Stimulated activated CD4-positive, alpha-beta T cell treated with anti-CD3 and anti-CD28 coated beads, Interleukin-4, amount 100 ng/mL, for 48 hours (primary cell): ENCODE measurements at regions not wholly inside any gene's neighbourhood (a gene's known extent, or its start where the extent isn't known, plus 50 kb on each side); places are given as distances from the start of the nearest gene placed in this dataset.

Experiments
- DNase-seq, 2 donors: peaks; one replicate each; pipeline ENCODE4 v3.0.0-alpha.2; 2020; ENCODE audit warnings: low read depth in 2 of 2

DNA sequence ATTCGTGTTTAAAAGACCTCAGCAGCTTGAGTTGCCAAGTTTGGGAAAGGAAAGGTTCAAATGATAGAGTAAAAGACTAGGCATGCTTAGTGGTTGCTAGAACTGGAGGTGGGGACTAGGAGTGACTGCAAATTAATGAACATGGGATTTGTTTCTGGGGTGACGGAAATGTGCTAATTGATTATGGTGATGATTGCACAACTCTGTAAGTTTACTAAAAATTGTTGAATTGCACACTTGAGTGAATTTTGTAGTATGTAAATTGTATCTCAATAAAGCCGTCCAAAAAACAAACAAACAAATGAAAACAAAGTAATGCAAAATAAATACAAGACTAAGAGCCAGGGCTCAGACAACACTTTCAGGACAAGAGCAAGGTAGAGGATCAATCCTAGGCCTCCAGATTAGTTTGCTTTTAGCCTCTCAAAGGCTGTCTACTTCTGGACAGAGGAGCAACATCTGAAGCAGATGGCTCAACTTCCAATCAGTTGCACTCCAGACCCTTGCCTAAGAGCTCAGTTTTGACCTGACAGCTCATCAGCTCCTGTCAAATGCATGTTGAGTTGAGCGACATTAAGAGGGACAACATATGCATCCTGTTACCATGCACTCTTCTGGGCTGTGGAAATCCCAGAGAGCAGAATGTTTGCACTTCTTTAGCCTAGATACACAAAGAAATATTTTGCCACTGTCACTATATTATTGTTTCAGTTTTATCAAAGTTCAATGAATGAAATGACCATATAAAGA, 111.2 kb upstream of the ASIC2 start:
- DNase-seq, result no peak

DNA sequence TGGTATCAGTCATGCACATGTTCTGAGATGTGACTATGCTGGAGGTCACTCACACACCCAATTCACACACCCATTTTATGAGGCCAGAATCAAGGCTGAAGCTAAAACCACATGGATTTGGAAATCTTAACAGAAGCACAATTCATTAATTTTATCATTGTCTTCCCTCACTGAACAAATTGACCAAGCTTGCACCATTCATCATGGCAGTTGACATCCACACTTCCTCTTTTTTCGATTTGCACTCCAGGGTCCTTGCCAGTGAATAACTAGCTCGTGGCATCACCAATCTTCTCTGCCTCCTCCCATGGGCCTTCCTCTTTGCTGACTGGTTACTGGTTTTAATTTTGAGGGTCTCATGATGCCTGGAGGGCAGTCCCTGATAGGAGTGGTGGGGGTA, 123.0 kb upstream of the ASIC2 start:
- no peak for DNase-seq

DNA sequence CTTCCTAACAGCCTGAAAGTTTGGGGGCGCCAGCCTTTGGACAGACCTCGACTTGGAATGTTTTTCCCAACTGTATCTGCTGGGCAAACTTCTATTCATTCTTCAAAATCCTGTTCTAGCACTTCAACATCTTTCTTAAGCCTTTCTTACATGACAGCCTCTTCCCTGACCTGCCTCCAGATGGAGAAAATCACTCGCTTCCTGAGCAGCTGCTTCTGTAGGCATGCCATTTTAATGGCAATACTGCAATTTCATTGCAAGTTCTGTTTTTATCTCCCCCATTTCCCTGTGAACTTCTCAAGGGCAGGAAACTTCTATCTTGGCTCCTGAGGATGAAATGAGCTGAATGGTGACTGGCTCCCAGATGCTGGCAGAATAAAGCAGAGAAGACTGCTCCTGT, 128.8 kb upstream of the ASIC2 start:
- no peak for DNase-seq

DNA sequence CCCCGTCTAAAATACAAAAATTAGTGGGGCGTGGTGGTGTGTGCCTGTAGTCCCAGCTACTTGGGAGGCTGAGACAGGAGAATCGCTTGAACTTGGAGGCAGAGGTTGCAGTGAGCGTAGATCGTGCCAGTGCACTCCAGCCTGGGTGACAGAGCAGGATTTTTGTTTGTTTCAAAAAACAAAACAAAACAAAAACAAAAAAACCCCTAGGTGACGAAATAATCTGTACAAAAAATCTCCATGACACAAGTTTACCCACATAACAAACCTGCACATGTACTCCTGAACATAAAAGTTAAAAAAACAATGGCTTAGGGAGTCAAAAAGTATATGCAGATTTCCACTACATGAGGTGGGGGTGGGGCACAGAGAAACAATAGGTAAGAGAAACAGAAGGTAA, 140.5 kb upstream of the ASIC2 start:
- DNase-seq, result no peak

DNA sequence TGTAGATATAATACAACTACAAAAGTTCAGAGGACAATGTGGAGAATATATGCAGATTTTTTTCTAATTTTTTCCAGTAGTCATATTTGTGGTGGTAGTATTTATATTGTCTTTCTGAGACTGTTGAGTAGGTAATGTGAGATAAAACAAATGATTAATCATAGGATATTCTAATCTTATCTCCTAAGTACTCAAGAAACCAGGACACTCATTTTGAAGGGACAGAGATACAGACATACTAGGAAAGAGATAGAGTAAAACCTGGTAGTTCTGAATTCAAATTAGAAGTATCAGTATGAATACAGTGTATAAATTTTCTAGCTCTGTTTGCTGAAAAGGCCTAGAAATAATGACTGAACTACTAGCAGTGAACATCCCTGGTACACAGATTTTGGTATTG, 141.7 kb upstream of the ASIC2 start:
- DNase-seq, result no peak

DNA sequence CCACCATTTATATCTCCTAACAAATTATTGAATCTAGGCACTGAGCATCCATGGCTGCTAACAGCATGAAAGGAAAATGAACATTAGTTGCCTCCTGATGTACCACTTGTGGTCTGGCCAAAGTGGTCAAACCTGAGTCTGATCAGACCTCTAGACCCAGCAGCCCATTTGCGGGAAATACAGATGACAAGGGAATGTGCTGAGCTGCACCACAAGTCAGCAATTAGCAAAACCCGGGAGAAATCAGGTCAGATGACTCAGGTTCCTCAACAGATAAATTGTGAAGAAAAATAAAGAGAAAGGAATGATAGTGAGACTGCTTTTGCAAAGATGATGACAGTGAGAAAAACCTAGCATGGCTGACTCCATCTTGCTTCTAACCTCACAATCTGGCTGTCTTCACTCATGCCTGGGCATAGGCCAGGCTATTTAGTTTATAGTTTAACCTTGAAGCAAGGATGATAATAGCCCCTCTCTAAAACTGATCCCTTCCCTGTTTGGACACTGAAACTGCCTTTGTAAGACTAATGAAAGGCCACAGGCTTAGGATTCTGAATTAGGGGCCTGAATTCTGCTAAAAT, 142.7 kb upstream of the ASIC2 start:
- DNase-seq, result no peak

DNA sequence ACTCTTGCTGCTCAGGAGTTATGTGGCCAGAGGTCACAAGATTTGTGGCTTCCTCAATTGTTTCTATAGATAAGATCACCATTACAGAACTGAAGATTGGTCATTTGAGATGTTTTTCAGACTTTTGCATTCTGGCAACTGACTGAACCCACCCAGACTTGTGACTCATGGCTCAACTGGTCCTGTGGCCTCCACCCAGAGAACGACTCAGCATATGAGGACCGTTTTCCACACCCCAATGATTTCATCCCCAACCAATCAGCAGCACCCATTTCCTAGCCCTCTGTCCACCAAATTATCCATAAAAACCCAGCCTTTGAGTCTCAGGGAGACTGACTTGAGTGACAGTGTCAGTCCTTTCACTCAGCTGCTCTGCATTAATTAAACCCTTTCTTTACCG, 143.2 kb upstream of the ASIC2 start:
- DNase-seq, result no peak

DNA sequence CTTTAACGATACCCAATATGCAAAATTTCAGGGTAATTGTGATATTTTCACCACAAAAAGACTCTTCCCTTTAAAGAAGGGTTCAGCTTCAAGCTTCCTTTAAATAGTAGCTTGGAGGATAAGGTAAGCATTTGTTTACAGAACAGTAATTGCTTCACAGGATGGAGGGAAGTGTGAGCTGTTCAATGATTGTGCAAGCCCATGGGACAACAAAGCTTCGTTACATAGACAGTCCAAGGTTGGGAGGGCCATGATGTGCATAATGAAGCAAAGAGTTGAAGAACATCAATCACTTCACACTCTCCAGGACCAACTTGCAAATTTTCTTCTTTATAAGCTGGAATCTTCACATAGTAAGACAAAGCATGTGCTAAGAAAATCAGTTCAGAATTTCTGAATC, 145.0 kb upstream of the ASIC2 start:
- no peak for DNase-seq

DNA sequence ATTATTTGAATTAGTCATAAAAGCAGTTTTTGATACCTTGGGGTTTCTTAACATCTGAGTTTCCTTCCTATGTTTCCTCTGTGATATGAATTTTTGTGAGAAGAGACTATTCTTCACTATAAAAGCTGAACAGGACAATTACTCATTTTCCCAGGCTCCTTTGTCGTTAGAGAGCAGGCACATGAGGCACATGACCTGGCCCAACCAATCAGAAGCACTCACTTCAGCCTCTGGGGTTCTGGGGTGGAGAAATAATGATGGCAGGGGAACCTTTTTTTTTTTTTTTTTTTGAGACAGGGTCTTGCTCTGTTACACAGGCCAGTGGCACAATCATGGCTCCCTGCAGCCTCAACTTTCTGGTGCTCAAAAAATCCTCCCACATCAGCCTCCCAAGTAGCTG, 145.5 kb upstream of the ASIC2 start:
- no peak for DNase-seq

DNA sequence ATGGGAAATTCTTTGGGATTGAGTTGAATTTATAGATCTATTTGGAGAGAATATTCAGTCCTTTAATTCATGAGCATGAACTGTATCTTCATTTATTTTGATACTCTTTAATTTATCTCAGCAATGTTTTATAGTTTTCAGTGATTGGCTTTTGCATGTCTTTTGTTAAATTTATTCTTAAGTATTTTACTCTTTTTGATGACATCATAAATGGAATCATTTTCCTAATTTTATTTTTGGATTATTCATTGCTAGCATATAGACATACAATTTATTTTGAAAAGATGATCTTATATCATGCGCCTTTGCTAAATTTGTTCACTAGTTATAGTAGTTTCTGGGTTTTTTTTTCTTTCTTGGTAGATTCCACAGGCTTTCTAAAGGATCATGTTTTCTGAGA, 149.2 kb upstream of the ASIC2 start:
- DNase-seq, result no peak

DNA sequence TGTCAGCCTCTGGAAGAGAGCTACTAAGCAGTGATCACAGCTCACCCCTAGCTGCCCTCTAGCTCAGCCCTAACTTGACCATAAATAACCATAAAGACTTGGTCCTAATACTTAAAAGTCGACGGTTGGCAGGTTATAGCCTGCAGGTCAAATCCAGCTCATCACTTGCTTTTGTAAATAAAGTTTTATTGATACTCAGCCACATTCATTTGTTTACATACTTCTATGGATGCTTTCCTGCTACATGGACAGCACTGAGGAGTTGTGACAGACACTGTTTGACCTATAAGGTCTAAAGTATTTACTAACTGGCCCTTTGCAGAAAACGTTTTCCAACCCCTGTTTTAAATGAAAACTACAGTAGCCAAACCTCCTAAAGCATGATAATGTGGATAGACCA, 151.6 kb upstream of the ASIC2 start:
- DNase-seq, result no peak

DNA sequence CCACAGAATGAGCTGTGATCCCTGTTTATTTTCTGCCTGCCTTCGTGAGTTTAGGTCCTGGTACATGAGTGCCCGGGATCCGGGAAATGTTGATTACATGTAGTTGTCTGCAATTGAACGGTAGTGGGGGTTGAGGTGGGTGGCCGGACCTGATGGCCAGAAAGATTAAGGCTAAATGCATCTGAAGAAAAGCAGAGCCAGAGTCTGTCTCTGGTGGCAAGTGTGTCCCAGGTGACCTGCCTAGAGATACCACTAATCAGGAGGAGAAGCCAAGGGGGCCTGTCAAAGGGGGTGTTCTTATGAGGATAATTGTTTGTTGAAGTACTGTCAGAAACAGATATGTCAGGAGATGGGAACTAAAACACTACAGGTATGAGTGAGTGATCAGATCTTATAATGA, 154.0 kb upstream of the ASIC2 start:
- no peak for DNase-seq

DNA sequence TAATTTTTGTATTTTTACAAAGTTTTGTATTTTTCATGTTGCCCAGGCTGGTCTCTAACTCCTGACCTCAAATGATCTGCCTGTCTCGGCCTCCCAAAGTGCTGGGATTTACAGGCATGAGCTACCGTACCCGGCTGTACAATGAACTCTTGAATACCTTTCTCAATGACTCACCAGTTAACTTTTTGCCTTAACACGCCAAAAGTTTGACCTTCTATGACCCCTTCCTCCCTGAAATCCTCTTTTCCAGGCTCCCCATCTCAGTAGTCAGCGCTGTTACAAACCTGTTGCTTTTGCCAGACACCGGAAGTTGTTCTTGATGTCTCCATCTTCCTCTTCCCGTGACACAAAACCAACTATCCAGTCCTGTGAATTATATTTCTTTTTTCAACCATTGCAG, 158.1 kb upstream of the ASIC2 start:
- no peak for DNase-seq

DNA sequence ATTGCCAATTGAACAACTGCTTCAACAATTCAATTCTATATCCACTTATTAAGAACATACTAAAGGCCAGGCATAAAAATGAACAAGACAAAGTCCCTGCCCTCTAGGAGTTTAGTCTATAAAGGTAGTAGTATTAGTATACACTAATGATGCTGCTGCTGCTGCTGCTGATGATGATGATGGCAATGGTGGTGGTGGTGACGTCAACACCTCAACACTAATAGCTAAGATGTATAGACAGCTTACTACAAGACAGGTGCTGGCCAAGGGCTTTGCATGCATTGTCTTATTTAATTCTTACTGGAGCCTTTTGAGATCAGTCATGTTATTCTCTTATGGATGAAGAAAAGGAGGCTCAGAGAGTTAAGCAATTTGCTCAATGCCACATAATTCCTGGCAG, 164.4 kb upstream of the ASIC2 start:
- no peak for DNase-seq

DNA sequence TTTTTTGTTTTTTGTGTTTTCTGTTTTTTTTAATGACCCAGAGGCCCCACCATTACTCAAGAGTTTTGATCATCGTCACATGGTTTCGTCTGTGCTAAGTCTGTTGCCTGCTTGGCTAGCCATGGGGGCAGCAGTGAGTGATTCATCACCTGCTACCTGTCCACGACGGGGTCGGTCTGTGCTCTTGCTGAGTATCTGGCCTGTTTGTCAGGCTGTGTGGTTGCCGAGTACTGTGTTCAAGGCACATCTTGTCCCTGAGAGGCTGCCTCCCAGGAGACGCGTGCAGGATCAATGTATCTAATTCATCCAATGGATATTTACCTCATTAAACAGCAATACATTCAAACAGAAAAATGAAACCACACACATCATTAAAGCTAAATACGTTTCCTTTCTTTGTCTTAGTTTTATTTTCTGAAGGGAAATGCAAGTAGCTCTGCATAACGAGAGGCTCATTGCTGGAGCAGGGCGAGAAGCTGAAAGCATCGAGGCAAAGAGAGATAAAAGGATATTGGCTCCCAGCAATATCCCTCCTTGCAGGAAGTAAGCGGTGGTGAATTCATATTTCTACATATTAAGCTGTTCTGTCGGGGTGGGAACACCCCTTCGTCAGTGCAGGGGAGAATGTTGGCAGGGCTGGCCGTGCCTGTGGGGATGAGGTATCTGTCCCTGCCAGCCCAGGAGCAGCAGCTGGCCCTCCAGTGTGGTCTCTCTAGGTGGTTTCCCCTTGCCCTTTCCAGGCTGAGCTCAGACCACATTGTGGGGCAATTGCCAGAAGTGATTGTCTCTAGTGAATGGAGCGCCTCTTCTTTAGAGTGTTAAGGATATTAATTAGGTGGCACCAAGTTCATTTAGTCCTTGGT, 166.2 kb upstream of the ASIC2 start:
- DNase-seq, result no peak

DNA sequence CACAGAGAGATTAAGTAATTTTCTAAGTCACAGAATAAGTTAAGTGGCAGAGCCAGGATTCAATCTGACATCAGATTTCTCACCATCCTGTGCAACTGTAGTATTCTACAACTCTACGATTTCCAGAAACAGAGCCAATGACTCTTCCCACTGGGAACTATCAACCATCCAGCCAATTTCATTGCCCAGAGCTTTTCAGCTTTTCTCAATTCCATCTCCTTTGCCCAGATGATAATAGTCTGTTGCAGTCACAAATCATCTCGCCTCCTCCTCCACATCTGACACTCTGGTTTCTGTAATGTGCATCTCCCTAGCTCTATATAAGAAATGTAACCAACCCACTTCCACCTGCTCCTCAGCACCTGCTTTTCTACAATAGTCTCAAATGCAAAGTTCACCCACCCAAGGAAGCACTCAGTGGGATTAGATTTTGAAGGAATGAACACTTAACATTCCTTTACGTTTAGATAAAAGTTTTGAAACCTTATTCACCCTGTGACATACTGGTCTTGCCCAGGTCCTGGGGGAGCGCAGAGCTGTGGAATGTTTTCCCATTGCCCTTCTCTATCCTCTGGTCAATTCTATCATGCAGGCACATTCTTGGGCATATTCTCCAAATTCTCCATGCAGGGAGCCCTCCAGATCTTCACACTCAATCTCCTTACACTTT, 167.8 kb upstream of the ASIC2 start:
- DNase-seq, result no peak

DNA sequence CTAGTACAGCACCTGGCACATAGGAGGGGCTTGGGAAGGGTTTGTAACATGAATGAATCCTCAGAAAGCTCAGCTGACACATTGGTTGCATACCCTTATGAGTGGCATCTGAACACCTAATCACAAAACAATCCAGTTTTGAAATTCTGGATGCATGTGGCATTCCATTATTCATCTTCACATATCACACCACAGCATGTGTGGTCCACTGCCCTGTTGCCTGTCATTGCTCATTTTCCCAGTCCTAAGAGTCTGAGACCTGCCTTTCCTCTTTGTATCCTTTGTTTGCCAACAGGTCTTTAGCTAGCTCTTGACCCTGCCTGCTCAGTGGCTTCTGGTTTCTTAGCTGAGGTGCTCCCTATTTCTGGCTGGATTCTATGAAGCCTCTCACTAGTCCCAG, 170.8 kb upstream of the ASIC2 start:
- DNase-seq, result no peak

DNA sequence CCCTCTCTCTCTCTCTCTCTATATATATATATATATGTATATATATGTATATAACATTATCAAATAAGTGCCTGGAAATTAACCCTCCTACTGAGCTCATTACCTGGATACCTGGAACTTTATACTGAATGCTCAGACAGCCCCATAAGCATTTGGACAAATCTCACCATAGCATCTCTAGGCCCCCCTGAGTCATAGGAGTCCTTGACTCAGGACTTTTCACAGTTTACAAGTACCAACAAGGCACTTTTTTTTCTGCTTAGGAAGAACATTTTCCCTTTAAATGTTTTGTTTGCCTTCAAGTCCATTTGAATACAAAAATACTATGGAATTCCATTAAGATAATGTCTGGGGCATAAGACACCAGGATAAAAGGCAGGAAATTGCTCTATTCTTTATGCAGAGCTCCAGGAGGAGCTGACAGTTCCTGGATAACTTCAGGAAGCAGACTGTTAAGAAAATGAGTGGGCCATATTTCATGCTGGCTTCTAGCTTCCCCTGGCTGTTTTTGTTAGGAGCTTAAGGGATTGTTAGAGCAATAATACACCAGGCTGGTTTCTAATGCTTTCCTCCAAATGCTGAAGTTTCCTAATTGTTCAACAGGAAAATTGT, 171.7 kb upstream of the ASIC2 start:
- no peak for DNase-seq

DNA sequence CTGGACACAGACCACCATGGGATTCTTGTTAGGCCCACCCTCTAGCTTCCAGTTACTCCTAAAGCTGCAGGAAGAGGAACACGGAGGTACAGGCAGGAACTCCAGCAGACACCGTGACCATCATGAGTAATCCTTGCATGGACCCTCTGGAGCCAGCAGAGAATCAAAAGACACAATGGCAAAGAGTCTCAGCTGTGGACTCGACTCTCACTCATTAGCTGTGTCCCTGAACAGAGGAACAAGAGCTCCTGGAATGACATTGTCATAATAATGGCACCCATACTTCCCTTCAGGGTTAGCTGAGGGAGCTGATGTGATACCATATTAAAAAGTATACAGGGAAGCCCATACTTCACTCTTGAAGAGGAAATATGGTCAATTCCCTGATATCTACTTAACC, 176.3 kb upstream of the ASIC2 start:
- DNase-seq, result no peak

DNA sequence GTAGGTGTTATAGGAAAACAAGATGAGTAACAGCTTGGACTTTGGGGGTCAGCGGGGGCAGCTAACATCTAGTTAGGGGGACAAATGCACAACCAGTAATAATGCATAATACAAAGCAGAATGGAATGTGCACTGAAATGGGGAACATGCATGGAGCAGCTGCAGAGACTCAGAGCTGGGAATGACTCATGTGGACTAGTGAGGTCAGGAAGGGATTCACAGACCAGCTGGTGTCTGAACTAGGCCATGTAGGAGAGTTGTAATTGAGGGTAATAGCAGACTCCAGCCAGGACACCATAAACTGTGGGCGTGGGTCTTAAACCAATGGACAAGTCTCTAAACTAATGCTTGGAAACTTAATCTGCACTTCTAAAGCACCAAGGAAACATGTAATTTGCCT, 176.8 kb upstream of the ASIC2 start:
- no peak for DNase-seq

DNA sequence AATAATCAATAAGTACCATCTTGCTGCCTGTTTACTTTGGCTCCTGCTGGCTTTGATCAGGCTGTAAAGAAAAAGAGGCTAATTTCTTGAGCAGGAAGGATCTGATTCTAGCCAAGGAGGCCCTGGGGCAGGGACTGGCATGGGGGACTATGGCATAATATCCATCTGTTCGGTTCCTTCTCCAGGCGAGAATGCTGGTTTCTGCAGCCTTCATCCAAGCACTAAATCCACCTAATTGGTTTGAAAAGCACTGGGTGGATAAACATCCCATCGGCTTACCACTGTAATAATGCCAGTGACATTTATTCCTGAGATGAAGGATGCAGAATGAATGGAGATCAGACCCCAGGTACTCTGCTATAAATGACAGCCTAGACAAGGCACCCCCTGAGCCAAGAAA, 180.0 kb upstream of the ASIC2 start:
- no peak for DNase-seq

DNA sequence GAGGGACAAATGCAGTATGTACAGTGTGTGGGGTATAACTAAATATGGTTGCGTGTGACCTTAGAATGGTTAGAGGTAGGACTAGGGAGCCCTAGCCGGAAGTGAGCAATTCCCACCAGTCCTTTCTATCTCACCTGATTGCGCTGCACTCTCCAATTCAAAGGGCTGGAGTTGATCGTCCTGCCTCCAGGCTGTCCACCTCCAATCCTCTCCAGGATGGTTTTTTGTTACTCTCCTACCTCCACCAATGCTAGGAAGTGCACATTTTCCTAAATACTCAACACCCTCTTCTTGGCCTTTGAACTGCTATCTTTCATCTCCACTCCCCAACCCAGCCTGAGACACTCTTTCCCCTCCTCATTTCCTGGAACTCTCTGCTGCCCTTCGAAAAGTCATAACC, 181.7 kb upstream of the ASIC2 start:
- no peak for DNase-seq
